ENCODE measurements at regions not wholly inside any gene's neighbourhood (a gene's known extent, or its start where the extent isn't known, plus 50 kb on each side); places are given as distances from the start of the nearest gene placed in this dataset.
A peak's percentile ranks its signal among the peaks of the same experiment; 100 is the strongest.

GRCh38 chr12:94855853-94856252 lies 147.6 kb downstream of the NDUFA12 start:
- Histone ChIP-seq H3K36me3 (replicated peaks in 1 of 2; ENCODE audit: control insufficient read depth in 1 of 2, insufficient read depth in 2 of 2, low read length in 2 of 2) (no peaks in the 10 kb centered on the region), H2AFZ (ENCODE audit: insufficient read depth, low read depth, low read length, poor library complexity, severe bottlenecking) (no peak overlapping the region), H3K79me2 (ENCODE audit: insufficient read depth, low read length) (no peaks in the 10 kb centered on the region), H3K9me3 (replicated peaks in 1 of 2; ENCODE audit: control insufficient read depth in 1 of 2, insufficient read depth in 1 of 2, low read length in 2 of 2) (no peaks in the 10 kb centered on the region), H3K27ac (ENCODE audit: low read depth in 1 of 2, low read length in 2 of 2) (no peak overlapping the region), H3K9ac (ENCODE audit: insufficient read depth, low read length, poor library complexity, severe bottlenecking) (no peak overlapping the region), H3K4me2 (replicated peaks; ENCODE audit: extremely low read depth, low read length, poor library complexity, severe bottlenecking) (no peak overlapping the region), H4K20me1 (ENCODE audit: insufficient read depth, low read length) (no peaks in the 10 kb centered on the region), H3K4me3 (replicated peaks in 1 of 3; ENCODE audit: low read depth in 2 of 3, low read length in 3 of 3) (no peak overlapping the region), H3K27me3 (ENCODE audit: control insufficient read depth in 2 of 2, insufficient read depth in 2 of 2, low read length in 2 of 2) (peaks cover 0 to 3% of the 10 kb centered on the region in 2 donors), H3K4me1 (ENCODE audit: control insufficient read depth in 1 of 2, insufficient read depth in 2 of 2, low read length in 2 of 2) (no peaks in the 10 kb centered on the region)
- intact Hi-C loops (cut with micrococcal nuclease): no loop called here
- TF ChIP-seq, protein P1, sequence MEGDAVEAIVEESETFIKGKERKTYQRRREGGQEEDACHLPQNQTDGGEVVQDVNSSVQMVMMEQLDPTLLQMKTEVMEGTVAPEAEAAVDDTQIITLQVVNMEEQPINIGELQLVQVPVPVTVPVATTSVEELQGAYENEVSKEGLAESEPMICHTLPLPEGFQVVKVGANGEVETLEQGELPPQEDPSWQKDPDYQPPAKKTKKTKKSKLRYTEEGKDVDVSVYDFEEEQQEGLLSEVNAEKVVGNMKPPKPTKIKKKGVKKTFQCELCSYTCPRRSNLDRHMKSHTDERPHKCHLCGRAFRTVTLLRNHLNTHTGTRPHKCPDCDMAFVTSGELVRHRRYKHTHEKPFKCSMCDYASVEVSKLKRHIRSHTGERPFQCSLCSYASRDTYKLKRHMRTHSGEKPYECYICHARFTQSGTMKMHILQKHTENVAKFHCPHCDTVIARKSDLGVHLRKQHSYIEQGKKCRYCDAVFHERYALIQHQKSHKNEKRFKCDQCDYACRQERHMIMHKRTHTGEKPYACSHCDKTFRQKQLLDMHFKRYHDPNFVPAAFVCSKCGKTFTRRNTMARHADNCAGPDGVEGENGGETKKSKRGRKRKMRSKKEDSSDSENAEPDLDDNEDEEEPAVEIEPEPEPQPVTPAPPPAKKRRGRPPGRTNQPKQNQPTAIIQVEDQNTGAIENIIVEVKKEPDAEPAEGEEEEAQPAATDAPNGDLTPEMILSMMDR (IDR thresholded peaks at IDR 0.05): no peak
- Mint-ChIP-seq H3K27ac (no peak overlapping the region), H3K27me3 (ENCODE audit: low read depth in 3 of 3) (peaks cover 10 to 22% (median 18%) of the 10 kb centered on the region in 3 donors), H3K4me1 (peaks cover 1% of the 10 kb centered on the region), H3K9me3 (peaks cover 0 to 5% (median 0%) of the 10 kb centered on the region in 7 donors), H3K4me3 (peak overlapping the region in 1 of 2 donors; percentile 12), H3K36me3 (no peaks in the 10 kb centered on the region)
- no peak for DNase-seq
- 46% methylated on average over 6 of the region's 6 CpGs for WGBS (ENCODE audit: insufficient coverage)

DNA sequence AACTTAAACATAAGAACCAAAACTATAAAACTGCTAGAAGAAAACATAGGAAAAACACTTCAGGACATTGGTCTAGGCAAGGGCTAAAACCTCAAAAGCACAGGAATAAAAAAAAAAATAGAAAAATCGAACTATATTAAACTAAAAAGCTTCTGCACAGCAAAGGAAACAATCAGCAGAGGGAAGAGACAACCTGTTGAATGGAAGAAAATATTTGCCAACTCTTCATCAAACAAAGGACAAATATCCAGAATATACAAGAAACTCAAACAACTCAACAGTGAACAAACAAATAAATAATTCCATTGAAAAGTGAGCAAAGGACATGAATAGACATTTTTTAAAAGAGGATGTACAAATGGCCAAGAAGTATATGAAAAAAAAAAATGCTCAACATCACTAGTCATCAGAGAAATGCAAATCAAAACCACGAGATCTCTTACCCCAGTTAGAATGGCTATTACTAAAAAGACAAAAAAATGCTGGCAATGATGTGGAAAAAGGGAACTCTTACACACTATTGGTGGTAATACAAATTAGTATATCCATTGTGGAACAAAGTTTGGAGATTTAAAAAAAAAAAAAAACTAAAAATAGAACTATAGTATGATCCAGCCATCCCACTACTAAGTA lies 152.0 kb downstream of the NDUFA12 start:
- DNase-seq: no peak
- no peaks in the 10 kb centered on the region for H3K9me3 ChIP-seq (replicated peaks in 1 of 2; ENCODE audit: control insufficient read depth in 1 of 2, insufficient read depth in 1 of 2, low read length in 2 of 2)
- no peak overlapping the region for H3K9ac ChIP-seq (ENCODE audit: insufficient read depth, low read length, poor library complexity, severe bottlenecking)
- H3K27ac ChIP-seq (ENCODE audit: low read depth in 1 of 2, low read length in 2 of 2): no peak overlapping the region
- H3K4me3 Mint-ChIP-seq: no peak overlapping the region
- no CpG with 5 or more reads among the region's 2 CpGs for WGBS (ENCODE audit: insufficient coverage)
- H3K4me1 ChIP-seq (ENCODE audit: control insufficient read depth in 1 of 2, insufficient read depth in 2 of 2, low read length in 2 of 2): no peaks in the 10 kb centered on the region
- H3K4me2 ChIP-seq (replicated peaks; ENCODE audit: extremely low read depth, low read length, poor library complexity, severe bottlenecking): no peak overlapping the region
- intact Hi-C loops (cut with micrococcal nuclease): no loop called here
- TF ChIP-seq, protein P1 (IDR thresholded peaks at IDR 0.05): no peak
- peaks cover 0 to 5% (median 1%) of the 10 kb centered on the region in 7 donors for H3K9me3 Mint-ChIP-seq
- no peaks in the 10 kb centered on the region for H3K27me3 ChIP-seq (ENCODE audit: control insufficient read depth in 2 of 2, insufficient read depth in 2 of 2, low read length in 2 of 2)
- no peaks in the 10 kb centered on the region for H3K36me3 Mint-ChIP-seq
- no peaks in the 10 kb centered on the region for H3K79me2 ChIP-seq (ENCODE audit: insufficient read depth, low read length)
- no peak overlapping the region for H2AFZ ChIP-seq (ENCODE audit: insufficient read depth, low read depth, low read length, poor library complexity, severe bottlenecking)
- H3K27me3 Mint-ChIP-seq (ENCODE audit: low read depth in 3 of 3): peaks cover 10 to 14% (median 12%) of the 10 kb centered on the region in 3 donors
- no peaks in the 10 kb centered on the region for H3K36me3 ChIP-seq (replicated peaks in 1 of 2; ENCODE audit: control insufficient read depth in 1 of 2, insufficient read depth in 2 of 2, low read length in 2 of 2)
- H4K20me1 ChIP-seq (ENCODE audit: insufficient read depth, low read length): no peaks in the 10 kb centered on the region
- H3K4me3 ChIP-seq (replicated peaks in 1 of 3; ENCODE audit: low read depth in 2 of 3, low read length in 3 of 3): no peak overlapping the region
- H3K27ac Mint-ChIP-seq: no peak overlapping the region
- H3K4me1 Mint-ChIP-seq: peaks cover 1% of the 10 kb centered on the region

Data from CD14-positive monocyte (primary cell).